ENCODE measurements at regions not wholly inside any gene's neighbourhood (a gene's known extent, or its start where the extent isn't known, plus 50 kb on each side); places are given as distances from the start of the nearest gene placed in this dataset.

DNA sequence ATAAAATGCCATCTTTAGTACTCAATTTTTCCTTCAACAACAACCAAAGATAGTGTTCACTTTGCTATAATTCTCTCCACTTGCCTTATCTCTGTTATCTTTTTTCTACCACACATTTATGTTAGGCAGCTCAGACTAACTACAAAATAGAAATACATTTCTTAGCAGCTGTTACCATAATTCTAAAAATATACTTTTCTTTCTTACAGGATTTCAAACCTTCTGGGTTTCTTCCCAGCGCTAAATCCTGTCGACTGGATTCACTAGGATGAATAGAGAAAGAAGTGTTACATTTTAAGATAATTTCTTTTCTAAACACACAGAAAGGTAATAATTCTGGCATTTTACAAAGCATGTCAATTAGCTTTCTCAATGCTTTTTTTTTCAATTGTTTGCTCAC is 105.5 kb upstream of the GK2 start:
- no peak for TF ChIP-seq CTCF (conservative IDR thresholded peaks at IDR 0.05)
- peaks cover 3% of the 10 kb centered on the region for H3K27me3 Mint-ChIP-seq (ENCODE audit: low read depth)
- DNase-seq (ENCODE audit: low read depth, low spot score), result no peak
- H3K4me3 Mint-ChIP-seq, result no peak overlapping the region
- no peaks in the 10 kb centered on the region for H3K4me1 Mint-ChIP-seq
- H3K9me3 Mint-ChIP-seq, result no peaks in the 10 kb centered on the region
- no peaks in the 10 kb centered on the region for H3K36me3 Mint-ChIP-seq (ENCODE audit: low read depth)
- no peak overlapping the region for H3K27ac Mint-ChIP-seq (ENCODE audit: unreplicated experiment)

GRCh38 chr4:79512363-79512762 is 104.3 kb upstream of the GK2 start:
- no peak for DNase-seq (ENCODE audit: low read depth, low spot score)
- H3K9me3 Mint-ChIP-seq, result no peaks in the 10 kb centered on the region
- no peaks in the 10 kb centered on the region for H3K4me1 Mint-ChIP-seq
- no peak overlapping the region for H3K27ac Mint-ChIP-seq (ENCODE audit: unreplicated experiment)
- no peaks in the 10 kb centered on the region for H3K36me3 Mint-ChIP-seq (ENCODE audit: low read depth)
- H3K4me3 Mint-ChIP-seq, result no peak overlapping the region
- TF ChIP-seq CTCF (conservative IDR thresholded peaks at IDR 0.05), result no peak
- H3K27me3 Mint-ChIP-seq (ENCODE audit: low read depth), result peaks cover 3% of the 10 kb centered on the region

GRCh38 chr4:79502081-79502480 is 94.1 kb upstream of the GK2 start:
- no peak for DNase-seq (ENCODE audit: low read depth, low spot score)

DNA sequence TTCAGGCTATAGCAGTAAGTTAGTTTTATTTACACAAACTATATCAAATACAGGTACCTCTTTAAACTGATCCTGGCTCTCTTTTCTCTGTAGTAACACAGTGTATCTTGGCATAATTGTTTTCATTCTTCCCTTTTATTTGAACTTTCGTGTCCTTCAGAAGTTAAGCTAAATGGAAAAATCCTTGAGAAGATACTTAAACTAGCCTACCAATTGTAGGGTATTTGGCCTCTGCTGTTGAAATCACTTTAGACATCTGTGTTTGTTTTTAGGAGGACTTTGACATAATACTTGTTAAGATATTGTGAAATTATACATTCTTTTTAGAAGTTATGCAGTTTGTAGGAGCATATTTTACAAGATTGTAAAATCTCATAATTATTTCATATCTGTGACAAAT is 90.3 kb upstream of the GK2 start:
- H3K36me3 Mint-ChIP-seq (ENCODE audit: low read depth), result no peaks in the 10 kb centered on the region
- DNase-seq (ENCODE audit: low read depth, low spot score), result no peak
- H3K27me3 Mint-ChIP-seq (ENCODE audit: low read depth), result no peaks in the 10 kb centered on the region
- no peaks in the 10 kb centered on the region for H3K4me1 Mint-ChIP-seq
- H3K4me3 Mint-ChIP-seq, result no peak overlapping the region
- no peak overlapping the region for H3K27ac Mint-ChIP-seq (ENCODE audit: unreplicated experiment)
- H3K9me3 Mint-ChIP-seq, result no peaks in the 10 kb centered on the region
- no peak for TF ChIP-seq CTCF (conservative IDR thresholded peaks at IDR 0.05)

More at GRCh38 chr4:79502081-79502480, 94.1 kb upstream of the GK2 start:
- no peaks in the 10 kb centered on the region for H3K9me3 Mint-ChIP-seq
- H3K27ac Mint-ChIP-seq (ENCODE audit: unreplicated experiment), result no peak overlapping the region
- no peak for TF ChIP-seq CTCF (conservative IDR thresholded peaks at IDR 0.05)
- no peak overlapping the region for H3K4me3 Mint-ChIP-seq
- H3K36me3 Mint-ChIP-seq (ENCODE audit: low read depth), result no peaks in the 10 kb centered on the region
- H3K4me1 Mint-ChIP-seq, result no peaks in the 10 kb centered on the region
- H3K27me3 Mint-ChIP-seq (ENCODE audit: low read depth), result no peaks in the 10 kb centered on the region

GRCh38 chr4:79497001-79497400 is 89.0 kb upstream of the GK2 start:
- Mint-ChIP-seq H3K27me3 (ENCODE audit: low read depth) (no peaks in the 10 kb centered on the region), H3K9me3 (no peaks in the 10 kb centered on the region), H3K4me1 (no peaks in the 10 kb centered on the region), H3K27ac (ENCODE audit: unreplicated experiment) (no peak overlapping the region), H3K4me3 (no peak overlapping the region), H3K36me3 (ENCODE audit: low read depth) (no peaks in the 10 kb centered on the region)
- no peak for TF ChIP-seq CTCF (conservative IDR thresholded peaks at IDR 0.05)
- DNase-seq (ENCODE audit: low read depth, low spot score), result no peak

- Mint-ChIP-seq H3K4me3 (no peak overlapping the region), H3K27me3 (ENCODE audit: low read depth) (no peaks in the 10 kb centered on the region), H3K27ac (ENCODE audit: unreplicated experiment) (peak overlapping the region; percentile 58), H3K4me1 (no peaks in the 10 kb centered on the region), H3K36me3 (ENCODE audit: low read depth) (no peaks in the 10 kb centered on the region), H3K9me3 (no peaks in the 10 kb centered on the region)
- DNase-seq (ENCODE audit: low read depth, low spot score), result no peak
- TF ChIP-seq CTCF (conservative IDR thresholded peaks at IDR 0.05), result no peak
Observed at GRCh38 chr4:79495447-79495846, 87.4 kb upstream of the GK2 start.
